ENCODE measurements at regions not wholly inside any gene's neighbourhood (a gene's known extent, or its start where the extent isn't known, plus 50 kb on each side); places are given as distances from the start of the nearest gene placed in this dataset.

DNA sequence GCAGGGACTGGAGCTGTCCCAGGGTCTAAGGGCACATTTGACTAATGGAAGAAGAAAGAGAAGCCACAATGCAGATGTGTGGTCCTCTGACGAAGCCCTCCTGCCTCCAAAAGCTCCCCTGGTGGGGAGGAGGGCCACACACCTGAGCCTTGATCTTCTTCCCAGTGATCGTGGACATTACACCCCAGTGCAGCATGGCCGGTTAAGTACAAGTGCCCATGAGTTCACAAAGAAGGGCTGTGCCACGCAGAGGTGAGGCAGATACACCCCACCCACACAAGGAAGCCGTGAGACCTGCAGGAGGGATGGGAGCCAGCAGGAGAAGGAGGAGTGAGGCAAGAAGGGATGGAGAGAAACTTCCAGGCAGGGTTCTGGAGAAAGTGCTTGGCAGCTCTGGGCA is 199.0 kb upstream of the MVB12B start:
- no peak for DNase-seq

DNA sequence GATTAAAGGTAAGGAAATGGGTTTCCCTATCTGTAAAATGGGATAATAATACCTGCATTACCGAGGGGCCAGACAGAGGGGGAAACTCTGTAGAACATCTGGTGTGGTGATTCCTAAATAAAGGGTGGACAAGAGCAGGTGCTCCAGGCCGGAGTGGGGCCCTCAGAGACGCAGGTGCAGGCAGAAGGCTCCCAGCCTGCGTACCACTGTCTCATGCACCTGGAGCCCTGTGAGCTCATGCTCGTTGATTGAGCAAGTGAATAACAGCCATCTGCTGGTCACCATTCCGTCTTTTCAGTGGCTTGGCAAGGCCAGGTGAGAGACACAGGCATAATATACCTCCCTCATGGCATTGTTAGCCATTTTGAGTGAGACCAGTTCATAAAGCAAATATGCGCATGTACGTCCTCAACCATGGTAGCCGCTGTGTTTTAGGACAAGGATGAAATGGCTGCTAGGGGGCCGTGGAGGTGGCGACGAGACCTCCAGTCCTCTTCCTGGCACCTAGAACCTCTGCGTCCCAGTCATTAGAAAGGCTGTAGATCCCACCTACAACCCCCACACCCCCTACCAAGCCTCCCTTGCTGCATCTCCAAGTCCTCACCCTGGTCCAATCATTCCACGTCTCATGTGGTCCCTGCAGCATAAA is 198.0 kb upstream of the MVB12B start:
- DNase-seq: no peak

DNA sequence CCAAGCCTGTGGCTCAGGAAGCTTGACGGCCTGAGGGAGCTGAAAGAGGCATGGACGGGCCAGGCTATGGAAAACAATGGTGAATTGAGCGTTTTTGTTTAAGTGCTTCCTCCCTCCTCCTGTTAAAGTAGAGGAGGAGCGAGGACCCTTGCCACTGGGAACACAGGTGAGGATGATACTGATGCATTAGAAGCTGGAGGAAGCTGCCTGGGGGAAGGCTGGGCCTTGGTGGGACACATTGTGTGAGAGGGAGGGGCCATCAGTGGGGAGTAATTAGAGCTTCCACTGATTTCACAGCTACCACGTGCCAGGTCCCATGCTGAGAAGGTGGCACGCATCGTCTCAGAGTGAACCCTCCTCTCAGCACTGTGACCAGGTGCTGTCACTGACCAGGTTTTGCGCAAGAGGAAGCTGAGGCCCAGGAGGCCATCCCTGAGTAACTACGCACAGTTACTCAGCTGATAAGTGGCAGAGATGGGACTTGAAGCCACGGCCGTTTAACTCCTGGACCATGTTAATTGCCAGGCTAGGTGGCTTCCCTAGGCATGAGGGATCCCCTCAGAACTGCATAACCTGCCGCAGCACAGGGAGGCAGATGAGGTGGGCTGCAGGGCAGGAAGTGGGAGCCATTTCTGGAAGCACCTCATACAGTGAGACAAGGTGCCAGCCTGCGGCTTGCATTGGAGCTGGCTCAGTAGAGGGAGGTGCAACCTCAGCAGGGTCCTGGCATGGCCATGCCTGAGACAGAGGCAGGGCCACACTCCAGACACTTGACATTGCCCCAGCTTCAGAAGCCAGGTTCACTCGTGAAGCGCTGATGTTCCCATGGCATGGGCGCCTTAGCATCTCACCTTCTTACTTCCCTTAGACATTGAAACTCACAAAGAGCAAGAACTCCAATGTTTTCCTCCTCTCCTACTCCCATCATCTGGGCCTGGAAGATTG is 195.3 kb upstream of the MVB12B start:
- no peak for DNase-seq

DNA sequence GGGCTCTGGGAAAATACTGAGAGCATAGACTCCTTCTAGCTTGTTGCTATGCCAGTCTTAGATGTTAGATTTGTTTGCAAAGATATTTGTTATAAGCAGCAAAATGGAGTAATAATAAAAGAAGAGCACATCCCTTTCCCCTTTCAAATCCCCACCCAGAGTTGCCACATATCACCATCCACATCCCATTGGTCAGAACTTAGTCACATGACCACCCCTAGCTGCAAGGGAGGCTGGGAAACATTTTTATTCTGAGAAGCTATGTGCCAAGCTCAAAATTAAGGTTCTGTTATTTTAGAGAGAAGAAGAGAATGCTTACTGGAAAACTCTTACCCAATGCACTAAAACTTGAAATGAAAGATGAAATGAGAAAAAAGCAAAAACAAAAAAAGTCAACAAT is 193.9 kb upstream of the MVB12B start:
- DNase-seq: no peak

DNA sequence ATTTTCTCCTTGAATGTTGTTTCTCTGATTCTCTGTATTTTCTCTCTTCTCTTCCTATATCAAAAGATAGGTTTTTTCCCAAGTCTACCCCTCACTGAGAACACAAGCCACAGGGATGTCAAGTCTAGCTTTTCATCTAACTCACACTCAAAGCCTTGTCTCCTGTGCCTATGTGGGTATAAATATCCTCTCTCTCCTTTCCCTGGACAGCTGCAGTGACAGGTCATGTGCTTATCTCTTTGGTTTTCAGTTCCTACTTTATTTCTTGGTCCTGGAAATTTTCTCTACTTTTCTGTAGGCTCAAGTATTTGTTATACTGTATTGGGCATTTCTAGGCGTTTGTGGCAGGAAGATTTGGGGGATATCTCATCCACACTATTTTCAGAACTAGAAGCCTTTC is 182.4 kb upstream of the MVB12B start:
- DNase-seq: no peak

GRCh38 chr9:126144603-126145456 is 181.8 kb upstream of the MVB12B start:
- no peak for DNase-seq

GRCh38 chr9:126145887-126146253 is 180.8 kb upstream of the MVB12B start:
- DNase-seq: no peak

DNA sequence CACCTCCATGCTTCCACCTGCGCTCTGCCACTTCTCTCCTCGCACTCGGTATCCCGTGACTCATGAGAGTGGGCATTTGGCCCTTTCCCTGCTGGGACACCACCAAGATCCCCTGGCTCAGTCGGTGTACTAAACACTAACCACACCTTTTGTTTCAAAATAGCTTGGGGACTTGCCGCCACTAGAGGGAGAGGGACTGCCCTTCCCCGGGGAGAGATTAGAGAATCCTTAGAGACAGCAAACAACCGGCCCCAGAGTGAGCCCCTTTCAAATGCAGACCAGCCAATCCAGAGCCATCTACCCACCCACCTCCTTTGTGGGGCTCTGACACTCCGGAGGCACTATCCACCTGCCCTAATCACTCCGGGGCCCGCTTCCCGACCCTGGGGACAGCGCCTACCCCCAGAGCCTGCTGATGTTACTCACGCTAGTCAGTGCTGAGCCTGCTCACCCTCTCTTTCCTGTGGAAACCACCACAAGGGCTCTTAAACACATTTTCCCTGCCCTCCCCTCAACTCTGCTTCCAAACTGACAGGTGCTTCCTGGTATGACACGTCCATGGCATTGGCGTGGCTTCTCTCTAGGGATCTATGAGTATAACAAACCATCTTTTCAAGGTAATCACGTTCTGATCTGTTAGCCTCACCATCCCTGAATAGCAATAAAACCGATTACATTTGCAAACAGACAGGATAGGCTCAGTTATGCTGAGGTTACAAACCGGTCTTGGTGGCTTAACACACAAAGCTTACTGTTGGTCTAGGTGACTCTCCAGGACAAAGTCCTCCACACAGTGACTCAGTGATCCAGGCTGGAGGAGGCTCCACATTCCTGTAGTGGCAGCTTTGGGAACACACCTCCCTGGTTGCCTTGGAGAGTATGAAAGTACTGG is 180.1 kb upstream of the MVB12B start:
- no peak for DNase-seq

DNA sequence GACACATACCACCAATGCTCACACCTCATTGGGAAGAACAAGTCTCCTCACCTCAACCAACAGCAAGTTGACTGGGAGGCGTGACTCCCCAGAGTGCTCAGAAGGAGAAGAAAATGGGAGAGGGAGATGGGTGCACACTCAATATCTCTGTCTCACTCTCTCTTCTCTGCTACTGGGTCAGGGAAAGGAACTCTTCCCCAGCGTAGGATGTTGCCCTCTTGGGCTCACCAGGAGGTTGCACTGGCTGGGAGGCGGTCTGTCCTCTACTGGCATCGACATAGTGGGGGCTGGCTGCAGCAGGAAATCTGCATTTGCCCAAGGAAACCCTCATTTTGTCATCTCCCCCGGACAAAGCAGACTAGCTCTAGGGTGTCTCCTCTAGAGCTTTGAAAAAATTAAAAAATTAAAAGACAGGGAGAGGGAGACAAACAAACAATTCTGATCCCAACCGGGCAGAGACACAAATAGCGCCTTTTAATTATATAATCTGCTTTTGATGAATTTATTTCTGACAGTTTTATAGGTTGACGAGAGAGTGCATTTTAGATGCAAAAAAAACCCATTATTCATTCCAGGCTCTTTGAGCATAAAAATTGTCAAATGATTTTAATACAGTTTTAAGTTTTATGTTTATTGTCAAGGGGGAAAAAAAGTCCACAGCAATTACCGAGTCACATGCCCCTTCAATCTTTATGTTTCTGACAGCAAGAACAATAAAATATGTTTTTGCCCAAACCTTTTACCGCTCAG is 179.3 kb upstream of the MVB12B start:
- DNase-seq: no peak

DNA sequence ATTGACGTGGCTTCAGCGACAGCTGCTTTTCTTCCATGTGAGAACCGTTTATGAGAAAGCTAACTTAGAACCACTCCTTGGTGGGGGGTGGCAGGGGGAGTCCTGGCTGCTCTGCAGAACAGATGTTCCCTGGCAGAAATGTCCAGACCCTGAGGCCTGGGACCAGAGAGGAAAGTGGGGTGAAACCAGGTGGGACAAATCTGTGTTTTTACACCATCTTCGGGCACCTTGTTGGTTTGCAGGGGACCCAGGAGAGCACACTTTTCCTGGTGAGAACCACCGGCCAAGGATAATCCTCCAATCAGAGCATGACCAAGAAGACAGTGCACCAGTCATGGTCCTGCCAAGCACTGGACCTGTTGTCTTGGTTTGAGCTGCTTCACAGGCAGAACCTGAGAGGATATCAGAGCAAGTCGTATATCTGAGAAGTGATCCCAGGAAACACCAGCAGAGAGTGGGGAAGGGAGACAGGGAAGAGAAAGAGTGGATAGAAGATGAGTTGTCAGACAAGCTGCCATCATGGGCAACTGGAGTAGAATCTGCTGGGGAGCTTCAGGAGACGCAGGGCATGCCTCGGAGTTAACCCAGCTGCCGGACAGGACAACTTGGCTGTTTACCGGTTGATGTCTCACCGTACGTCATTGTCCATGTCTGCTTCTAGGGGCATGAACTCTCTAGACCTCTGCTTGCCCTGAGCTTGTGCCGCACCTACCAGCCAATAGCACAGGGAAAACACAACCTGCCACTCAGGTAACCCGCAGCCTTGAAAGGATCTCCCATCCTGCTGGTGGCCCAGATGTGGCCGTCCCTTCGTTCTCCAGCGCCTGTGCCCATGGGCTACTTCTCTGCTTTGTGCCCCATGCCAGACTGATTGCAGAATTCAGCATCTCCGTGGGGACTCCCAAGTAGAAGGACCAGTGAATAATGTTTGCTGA is 178.4 kb upstream of the MVB12B start:
- no peak for DNase-seq

DNA sequence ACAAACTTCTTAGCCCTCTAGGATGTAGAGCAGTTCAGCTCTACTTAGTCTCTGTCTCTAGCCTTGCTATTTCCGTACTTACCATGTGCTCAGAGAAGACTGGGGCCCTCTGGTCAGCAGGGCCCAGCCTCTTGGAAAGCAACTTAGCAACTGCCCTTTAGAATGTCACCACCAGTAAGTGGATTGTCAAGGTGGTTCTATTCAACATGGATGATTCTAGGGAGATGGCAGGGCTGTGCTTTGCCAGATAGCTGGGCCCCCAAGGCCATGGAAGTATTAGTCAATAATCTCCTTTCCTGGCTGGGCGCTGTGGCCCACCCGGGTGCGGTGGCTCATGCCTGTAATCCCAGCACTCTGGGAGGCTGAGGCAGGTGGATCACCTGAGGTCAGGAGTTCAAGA is 177.6 kb upstream of the MVB12B start:
- DNase-seq: no peak

DNA sequence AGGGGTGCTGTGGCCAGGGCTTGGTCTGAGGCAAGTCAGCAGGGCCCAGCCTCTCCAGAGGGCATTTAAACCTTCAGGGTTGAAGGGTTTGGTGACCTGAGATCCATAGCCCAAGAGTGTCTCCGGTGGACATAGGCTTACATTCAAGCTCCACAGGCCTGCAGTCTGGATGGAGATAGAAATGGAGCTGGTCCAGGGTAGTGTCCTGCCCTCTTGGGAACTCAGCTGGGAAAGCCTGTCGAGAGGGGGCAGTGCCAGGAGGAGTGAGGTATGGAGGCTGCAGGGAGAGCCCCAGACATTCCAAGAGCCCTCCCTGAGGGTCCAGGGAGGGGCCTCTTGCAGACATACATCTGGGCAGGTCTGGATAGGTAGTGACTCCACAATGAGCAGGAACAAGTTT is 177.0 kb upstream of the MVB12B start:
- no peak for DNase-seq

DNA sequence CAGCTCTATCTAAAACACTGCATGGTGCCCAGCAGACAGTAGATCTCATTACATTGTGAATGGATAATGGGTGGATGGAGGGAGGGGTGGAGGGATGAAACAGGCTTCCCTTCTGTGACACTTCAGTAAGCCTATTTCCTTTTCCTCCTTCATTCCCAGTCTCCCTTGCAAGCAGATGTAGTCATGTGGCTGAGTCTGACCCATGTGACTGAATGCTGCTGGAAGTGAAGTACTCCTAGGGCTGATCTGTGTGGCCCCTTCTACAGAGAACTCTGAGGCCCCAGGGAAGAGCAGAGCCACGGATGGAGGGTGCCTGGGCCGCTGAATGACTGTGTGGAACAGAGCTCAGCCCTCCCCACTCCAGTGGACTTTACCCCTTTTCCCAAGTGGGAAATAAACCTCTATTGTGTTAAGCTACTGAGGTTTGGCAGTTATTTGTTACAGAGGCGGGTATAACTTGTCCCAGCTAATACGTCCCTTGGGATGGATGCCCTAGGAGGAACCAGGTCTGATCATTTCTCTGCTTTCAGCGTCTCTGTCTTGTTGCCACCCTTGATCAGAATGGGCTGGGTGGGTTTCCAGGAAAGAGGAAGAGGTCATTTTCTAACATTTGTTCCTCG is 176.1 kb upstream of the MVB12B start:
- no peak for DNase-seq

- no peak for DNase-seq
These were observed 175.5 kb upstream of the MVB12B start for GRCh38 chr9:126151031-126151685.

- DNase-seq: no peak
These were observed 174.9 kb upstream of the MVB12B start for GRCh38 chr9:126151686-126152134.

DNA sequence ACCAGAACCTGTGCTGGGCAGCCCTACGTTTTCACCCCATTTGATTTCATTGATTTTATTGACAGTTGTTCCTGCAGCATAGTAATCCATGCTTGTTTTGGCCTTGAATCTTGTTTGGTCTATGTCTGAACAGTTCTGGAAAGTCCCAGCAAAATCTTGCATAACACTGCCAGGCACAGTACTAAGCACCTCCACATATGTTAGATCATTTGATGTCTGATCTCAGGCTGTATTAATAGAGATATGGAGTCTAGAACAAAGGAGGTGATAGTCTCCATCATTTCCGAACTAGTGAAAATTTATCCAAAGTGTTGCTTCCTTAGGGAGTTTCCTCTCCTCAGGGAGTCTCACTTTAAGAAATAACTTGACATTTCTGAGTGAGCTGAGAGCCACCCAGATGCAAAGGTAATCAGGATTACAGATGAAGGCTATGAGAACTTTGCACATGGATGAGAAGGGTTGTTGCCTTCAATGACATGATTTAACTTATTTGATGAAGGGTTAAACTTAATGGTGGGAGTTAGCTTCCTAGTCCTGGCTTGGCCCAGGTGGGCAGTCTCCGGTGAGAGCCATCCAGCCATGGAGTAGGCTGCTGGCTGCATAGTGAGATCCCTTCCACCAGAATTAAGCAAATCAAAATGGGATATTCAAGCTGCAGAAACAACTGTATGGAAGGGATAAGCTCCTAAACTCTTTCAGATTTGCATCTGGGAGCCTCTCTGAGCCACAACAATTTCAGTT is 173.8 kb upstream of the MVB12B start:
- DNase-seq: no peak

DNA sequence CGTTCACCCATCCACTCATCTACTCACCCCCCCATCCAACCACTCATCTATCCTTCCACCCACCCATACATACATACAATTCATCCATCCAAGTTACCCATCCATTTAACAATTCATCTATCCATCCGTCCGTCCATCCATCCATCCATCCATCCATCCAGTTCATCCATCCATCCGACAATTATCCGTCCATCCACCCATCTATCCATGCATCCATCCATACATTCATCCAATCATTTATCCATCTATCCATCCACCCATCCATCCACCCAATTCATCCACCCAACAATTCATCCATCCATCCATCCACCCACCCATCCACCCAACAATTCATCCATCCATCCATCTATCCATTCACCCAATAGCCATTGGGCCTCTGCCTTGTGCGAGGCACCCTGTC is 173.2 kb upstream of the MVB12B start:
- DNase-seq: no peak

GRCh38 chr9:126154182-126154827 is 172.3 kb upstream of the MVB12B start:
- no peak for DNase-seq

Measured in activated naive CD4-positive, alpha-beta T cell treated with Interleukin-2 at 50 U/mL for 16 hours (primary cell).